ENCODE measurements at regions not wholly inside any gene's neighbourhood (a gene's known extent, or its start where the extent isn't known, plus 50 kb on each side); places are given as distances from the start of the nearest gene placed in this dataset.

GRCh38 chr2:104568247-104568646, 285.7 kb upstream of the POU3F3 start:
- no peak for TF ChIP-seq CTCF (IDR thresholded peaks at IDR 0.05)
- no peak for TF ChIP-seq POLR2A (IDR thresholded peaks at IDR 0.05)
